ENCODE measurements at regions not wholly inside any gene's neighbourhood (a gene's known extent, or its start where the extent isn't known, plus 50 kb on each side); places are given as distances from the start of the nearest gene placed in this dataset.

- no peak for TF ChIP-seq CTCF (IDR thresholded peaks at IDR 0.05; ENCODE audit: extremely low read depth, insufficient read depth, missing control alignments)
- no peak for DNase-seq (ENCODE audit: low spot score)
- in situ Hi-C loops (cut with MboI; ENCODE audit: low pct_unique_long_range_greater_than_20kb, low sequenced_read_pairs, unreplicated experiment): no loop called here
Measured at GRCh38 chr3:174424656-174425055, 434.5 kb upstream of the NAALADL2 start.

- in situ Hi-C loops (cut with MboI; ENCODE audit: low pct_unique_long_range_greater_than_20kb, low sequenced_read_pairs, unreplicated experiment): no loop called here
- no peak for TF ChIP-seq CTCF (IDR thresholded peaks at IDR 0.05; ENCODE audit: extremely low read depth, insufficient read depth, missing control alignments)
- no peak for DNase-seq (ENCODE audit: low spot score)
Measured at GRCh38 chr3:174425422-174425821, 433.7 kb upstream of the NAALADL2 start.

- no peak for TF ChIP-seq CTCF (IDR thresholded peaks at IDR 0.05; ENCODE audit: extremely low read depth, insufficient read depth, missing control alignments)
- no peak for DNase-seq (ENCODE audit: low spot score)
- in situ Hi-C loops (cut with MboI; ENCODE audit: low pct_unique_long_range_greater_than_20kb, low sequenced_read_pairs, unreplicated experiment): no loop called here
Measured at GRCh38 chr3:174430986-174431385, 428.1 kb upstream of the NAALADL2 start.

- in situ Hi-C loops (cut with MboI; ENCODE audit: low pct_unique_long_range_greater_than_20kb, low sequenced_read_pairs, unreplicated experiment): no loop called here
- DNase-seq (ENCODE audit: low spot score): no peak
- TF ChIP-seq CTCF (IDR thresholded peaks at IDR 0.05; ENCODE audit: extremely low read depth, insufficient read depth, missing control alignments): no peak
Measured at GRCh38 chr3:174431717-174432116, 427.4 kb upstream of the NAALADL2 start.

- no peak for DNase-seq (ENCODE audit: low spot score)
- no peak for TF ChIP-seq CTCF (IDR thresholded peaks at IDR 0.05; ENCODE audit: extremely low read depth, insufficient read depth, missing control alignments)
- in situ Hi-C loops (cut with MboI; ENCODE audit: low pct_unique_long_range_greater_than_20kb, low sequenced_read_pairs, unreplicated experiment): no loop called here
Measured at GRCh38 chr3:174436367-174436766, 422.8 kb upstream of the NAALADL2 start.

- in situ Hi-C loops (cut with MboI; ENCODE audit: low pct_unique_long_range_greater_than_20kb, low sequenced_read_pairs, unreplicated experiment): no loop called here
- DNase-seq (ENCODE audit: low spot score): no peak
- no peak for TF ChIP-seq CTCF (IDR thresholded peaks at IDR 0.05; ENCODE audit: extremely low read depth, insufficient read depth, missing control alignments)
Measured at GRCh38 chr3:174438501-174439145, 420.5 kb upstream of the NAALADL2 start.
